Prostate gland (tissue), 2 donors: ENCODE measurements at regions not wholly inside any gene's neighbourhood (a gene's known extent, or its start where the extent isn't known, plus 50 kb on each side); places are given as distances from the start of the nearest gene placed in this dataset.

Experiments
- DNase-seq: peaks from one replicate; pipeline ENCODE4 v3.0.0-alpha.2; 2019; ENCODE audit warnings: low spot score
- H3K27ac ChIP-seq, 2 donors: fragments of 200-600 bp; sonication (generic); 2 replicates each; pipeline ENCODE4 v1.5.1; 2017 to 2019
- H3K27me3 ChIP-seq: fragments of 200-600 bp; sonication (generic); replicated peaks from 2 replicates; pipeline ENCODE4 v1.5.1; 2019; ENCODE audit not compliant: insufficient read depth
- H3K36me3 ChIP-seq, 2 donors: fragments of 200-600 bp; sonication (generic); 1 replicate in 1 of 2; 2 replicates in 1 of 2; pipeline versions ENCODE4 v1.5.1 to v1.8.1; 2017 to 2019
- H3K4me1 ChIP-seq: fragments of 200-600 bp; sonication (generic); replicated peaks from 2 replicates; pipeline ENCODE4 v1.5.1; 2019
- H3K4me3 ChIP-seq, 2 donors: fragments of 200-600 bp; sonication (generic); 2 replicates each; pipeline ENCODE4 v1.5.1; 2017 to 2019
- H3K9me3 ChIP-seq: fragments of 200-600 bp; sonication (generic); 2 replicates; pipeline ENCODE4 v1.5.1; 2017
- POLR2A ChIP-seq: fragments of 450-650 bp; IDR thresholded peaks from one replicate; pipeline ENCODE4 v1.6.1; 2016; ENCODE audit warnings: antibody characterized with exemption, mild to moderate bottlenecking
- POLR2AphosphoS5 ChIP-seq: sonication (generic); formaldehyde crosslinking; IDR thresholded peaks from one replicate; pipeline ENCODE4 v1.6.1; 2017; ENCODE audit warnings: antibody characterized with exemption
- WGBS: methylation state at CpG from one replicate; pipeline ENCODE4 v1.1.5; 2018; 5-methylcytosine and 5-hydroxymethylcytosine counted together
- intact Hi-C: fragments of 100-400 bp; cut with DNase I; formaldehyde crosslinking; loops from one replicate; pipeline ENCODE4 v1.14.2; 2022
- TF ChIP-seq, protein P1 (sequence below), 4 experiments: fragments of 200-600 bp in 2 of 4; fragments of 450-650 bp in 2 of 4; sonication (generic) in 2 of 4; IDR thresholded peaks; 1 replicate in 3 of 4; 2 replicates in 1 of 4; pipeline ENCODE4 v1.5.1; 2016 to 2019; ENCODE audit warnings: antibody characterized with exemption in 4 of 4, mild to moderate bottlenecking in 2 of 4, moderate library complexity in 2 of 4

DNA sequence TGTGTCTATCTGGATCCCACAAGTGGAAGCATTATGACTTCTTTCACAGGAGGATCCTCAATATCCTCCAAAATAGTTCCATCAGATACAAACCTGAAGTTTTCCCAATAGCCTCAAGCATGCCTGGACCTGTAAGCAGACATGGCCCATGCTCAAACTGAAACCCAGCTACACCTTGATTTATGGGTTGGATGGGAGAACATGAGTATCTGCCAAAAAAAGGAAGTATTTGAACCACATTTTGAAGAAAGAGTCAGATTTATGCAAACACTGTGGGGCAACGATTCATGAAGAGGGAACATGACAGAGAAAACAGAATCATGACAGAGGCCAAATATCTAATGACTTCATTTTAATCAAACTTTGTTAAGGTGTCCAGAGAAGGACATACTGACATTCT, 351.0 kb upstream of the NFIA start:
- H3K9me3 ChIP-seq, result no peaks in the 10 kb centered on the region
- no peak overlapping the region for H3K4me3 ChIP-seq
- intact Hi-C loops, result no loop called here
- H3K36me3 ChIP-seq, result no peaks in the 10 kb centered on the region
- WGBS, result 24% methylated on average over 1 of the region's 1 CpG
- H3K4me1 ChIP-seq, result no peaks in the 10 kb centered on the region
- TF ChIP-seq, protein P1, sequence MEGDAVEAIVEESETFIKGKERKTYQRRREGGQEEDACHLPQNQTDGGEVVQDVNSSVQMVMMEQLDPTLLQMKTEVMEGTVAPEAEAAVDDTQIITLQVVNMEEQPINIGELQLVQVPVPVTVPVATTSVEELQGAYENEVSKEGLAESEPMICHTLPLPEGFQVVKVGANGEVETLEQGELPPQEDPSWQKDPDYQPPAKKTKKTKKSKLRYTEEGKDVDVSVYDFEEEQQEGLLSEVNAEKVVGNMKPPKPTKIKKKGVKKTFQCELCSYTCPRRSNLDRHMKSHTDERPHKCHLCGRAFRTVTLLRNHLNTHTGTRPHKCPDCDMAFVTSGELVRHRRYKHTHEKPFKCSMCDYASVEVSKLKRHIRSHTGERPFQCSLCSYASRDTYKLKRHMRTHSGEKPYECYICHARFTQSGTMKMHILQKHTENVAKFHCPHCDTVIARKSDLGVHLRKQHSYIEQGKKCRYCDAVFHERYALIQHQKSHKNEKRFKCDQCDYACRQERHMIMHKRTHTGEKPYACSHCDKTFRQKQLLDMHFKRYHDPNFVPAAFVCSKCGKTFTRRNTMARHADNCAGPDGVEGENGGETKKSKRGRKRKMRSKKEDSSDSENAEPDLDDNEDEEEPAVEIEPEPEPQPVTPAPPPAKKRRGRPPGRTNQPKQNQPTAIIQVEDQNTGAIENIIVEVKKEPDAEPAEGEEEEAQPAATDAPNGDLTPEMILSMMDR (IDR thresholded peaks at IDR 0.05), result no peak
- peak; percentile 32 for TF ChIP-seq POLR2AphosphoS5
- no peaks in the 10 kb centered on the region for H3K27me3 ChIP-seq
- no peak overlapping the region for H3K27ac ChIP-seq
- DNase-seq, result peak; percentile 11

DNA sequence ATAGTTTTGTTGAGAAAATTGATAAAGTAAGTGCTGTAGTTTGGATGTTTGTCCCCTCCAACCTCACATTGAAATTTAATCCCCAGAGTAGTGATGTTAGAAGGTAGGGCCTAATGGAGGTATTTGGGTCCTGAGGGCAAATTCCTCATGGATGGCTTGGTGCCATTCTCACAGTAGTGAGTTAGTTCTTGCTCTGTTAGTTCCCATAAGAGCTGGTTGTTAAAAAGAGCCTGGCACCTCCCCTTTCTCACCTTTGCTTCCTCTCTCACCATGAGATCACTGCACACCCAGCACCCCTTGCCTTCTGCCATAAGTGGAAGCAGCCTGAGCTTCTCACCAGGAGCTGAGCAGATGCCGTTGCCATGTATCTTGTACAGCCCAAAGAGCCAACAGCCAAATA, 354.8 kb upstream of the NFIA start:
- intact Hi-C loops, result no loop called here
- TF ChIP-seq, protein P1 (IDR thresholded peaks at IDR 0.05), result no peak
- TF ChIP-seq POLR2AphosphoS5, result no peak
- WGBS, result 14% methylated on average over 1 of the region's 1 CpG

DNA sequence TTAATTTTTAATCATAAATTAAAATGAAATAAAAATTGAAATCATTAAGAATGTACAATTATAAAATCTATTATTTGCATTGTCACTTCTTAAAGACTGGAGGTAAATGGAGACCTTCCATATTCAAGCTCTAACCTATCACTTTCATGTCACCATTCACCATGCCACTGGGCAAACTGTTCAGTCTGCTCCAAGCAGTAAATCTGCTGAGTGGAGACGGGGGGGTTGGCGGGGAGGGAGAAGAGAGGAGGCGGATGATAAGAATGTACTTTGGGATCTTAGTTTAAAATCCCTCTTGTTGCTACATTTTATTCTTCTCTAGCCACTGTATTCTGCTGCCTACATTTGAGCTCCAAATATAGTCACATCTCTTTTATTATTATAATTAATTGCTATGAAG, 365.9 kb upstream of the NFIA start:
- TF ChIP-seq POLR2A (no peak), POLR2AphosphoS5 (no peak)
- TF ChIP-seq, protein P1 (IDR thresholded peaks at IDR 0.05), result no peak
- Histone ChIP-seq H3K36me3 (no peaks in the 10 kb centered on the region), H3K27ac (no peak overlapping the region), H3K4me3 (no peak overlapping the region), H3K4me1 (no peaks in the 10 kb centered on the region), H3K27me3 (no peaks in the 10 kb centered on the region), H3K9me3 (no peaks in the 10 kb centered on the region)
- 83% methylated on average over 3 of the region's 3 CpGs for WGBS
- DNase-seq, result no peak
- intact Hi-C loops, result no loop called here

More for the DNA sequence above, 354.8 kb upstream of the NFIA start:
- peaks cover 2% of the 10 kb centered on the region for H3K27me3 ChIP-seq
- H3K4me3 ChIP-seq, result no peak overlapping the region
- DNase-seq, result peak; percentile 7
- H3K27ac ChIP-seq, result no peak overlapping the region
- H3K9me3 ChIP-seq, result no peaks in the 10 kb centered on the region
- H3K36me3 ChIP-seq, result no peaks in the 10 kb centered on the region
- no peaks in the 10 kb centered on the region for H3K4me1 ChIP-seq

DNA sequence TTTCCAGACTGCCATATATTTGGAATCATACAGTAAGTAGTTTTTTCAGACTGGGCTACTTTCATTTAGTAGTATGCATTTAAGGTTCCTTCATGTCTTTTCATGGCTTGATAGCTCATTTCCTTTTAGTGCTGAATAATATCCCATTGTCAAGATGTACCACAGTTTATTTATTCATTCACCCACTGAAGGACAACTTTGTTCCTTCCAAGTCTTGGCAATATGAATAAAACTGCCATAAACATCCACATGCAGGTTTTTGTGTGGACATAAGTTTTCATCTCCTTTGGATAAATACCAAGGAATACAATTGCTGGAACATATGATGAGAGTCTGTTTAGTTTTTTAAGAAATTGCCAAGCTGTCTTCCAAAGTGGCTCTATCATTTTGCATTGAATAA, 366.4 kb upstream of the NFIA start:
- Histone ChIP-seq H3K9me3 (no peaks in the 10 kb centered on the region), H3K4me3 (no peak overlapping the region), H3K4me1 (no peaks in the 10 kb centered on the region), H3K27me3 (no peaks in the 10 kb centered on the region), H3K27ac (no peak overlapping the region), H3K36me3 (no peaks in the 10 kb centered on the region)
- TF ChIP-seq POLR2AphosphoS5, result peak; percentile 65
- no peak for TF ChIP-seq POLR2A
- DNase-seq, result no peak
- intact Hi-C loops, result no loop called here

DNA sequence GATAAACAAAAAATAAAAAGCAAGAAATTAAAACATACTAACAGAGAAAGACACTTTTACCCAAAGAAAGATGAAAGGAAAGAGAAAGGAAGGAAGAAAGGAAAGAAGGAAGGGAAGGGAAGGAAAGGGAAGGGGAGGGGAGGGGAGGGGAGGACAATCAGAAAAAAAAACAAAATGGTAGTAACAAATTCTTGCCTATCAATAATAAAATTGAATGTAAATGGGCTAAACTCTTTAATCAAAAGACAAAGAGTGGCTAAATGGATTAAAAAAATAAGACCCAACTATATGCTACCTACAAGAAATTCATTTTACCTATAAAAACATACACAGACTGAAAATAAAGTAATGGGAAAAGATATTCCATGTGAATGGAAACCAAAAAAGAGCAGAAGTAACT, 372.9 kb upstream of the NFIA start:
- DNase-seq, result no peak
- no peak overlapping the region for H3K4me3 ChIP-seq
- no peaks in the 10 kb centered on the region for H3K27me3 ChIP-seq
- H3K4me1 ChIP-seq, result no peaks in the 10 kb centered on the region
- TF ChIP-seq POLR2AphosphoS5, result no peak
- TF ChIP-seq, protein P1 (IDR thresholded peaks at IDR 0.05), result no peak
- no peak for TF ChIP-seq POLR2A
- no peak overlapping the region for H3K27ac ChIP-seq
- H3K9me3 ChIP-seq, result no peaks in the 10 kb centered on the region
- intact Hi-C loops, result no loop called here
- H3K36me3 ChIP-seq, result no peaks in the 10 kb centered on the region

DNA sequence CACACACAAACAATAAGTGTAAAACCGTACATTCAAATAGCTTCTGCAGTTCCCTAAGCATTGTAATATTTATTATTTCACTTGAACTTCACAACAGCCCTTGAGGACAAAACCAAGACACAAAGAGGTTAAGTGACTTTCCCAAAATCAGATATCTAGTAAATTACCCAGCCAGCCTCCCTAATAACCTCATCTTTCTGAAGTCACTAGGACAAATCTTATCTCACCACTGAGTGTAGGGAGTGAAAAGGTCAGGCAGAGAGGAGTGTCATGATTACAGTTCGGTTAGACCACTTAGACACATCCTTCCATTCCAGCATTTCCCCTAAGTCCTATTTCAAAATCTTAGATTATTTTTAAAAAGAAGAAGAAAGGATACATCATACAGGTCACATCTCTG, 377.3 kb upstream of the NFIA start:
- Histone ChIP-seq H3K4me3 (no peak overlapping the region), H3K27ac (no peak overlapping the region), H3K27me3 (no peaks in the 10 kb centered on the region), H3K36me3 (no peaks in the 10 kb centered on the region), H3K9me3 (no peaks in the 10 kb centered on the region), H3K4me1 (no peaks in the 10 kb centered on the region)
- 86% methylated on average over 2 of the region's 2 CpGs for whole genome bisulfite sequencing
- intact Hi-C loops, result no loop called here
- TF ChIP-seq POLR2A (no peak), POLR2AphosphoS5 (no peak)
- TF ChIP-seq, protein P1 (IDR thresholded peaks at IDR 0.05), result no peak
- DNase-seq, result no peak
